Activated B cell treated with CpG ODN at 0.5 μM for 24 hours (primary cell): ENCODE measurements at regions not wholly inside any gene's neighbourhood (a gene's known extent, or its start where the extent isn't known, plus 50 kb on each side); places are given as distances from the start of the nearest gene placed in this dataset.

ENCODE experiments used
- ATAC-seq: fragments of 200-7000 bp; cut with Tn5 transposase; one replicate; pipeline ENCODE4 v1.10.0; 2021; ENCODE audit warnings: low read depth, mild to moderate bottlenecking, moderate library complexity
- CTCF ChIA-PET: fragments of 350-600 bp; sonication (Branson Sonifier 250); formaldehyde crosslinking; loops from one replicate; lab custom pipeline; 2021; ENCODE audit warnings: antibody characterized with exemption; lab: Charles Lee
- POLR2A ChIA-PET: fragments of 350-600 bp; sonication (Branson Sonifier 250); formaldehyde crosslinking; loops from one replicate; lab custom pipeline; 2021; ENCODE audit warnings: antibody characterized with exemption; lab: Charles Lee
- DNase-seq: peaks from one replicate; pipeline ENCODE4 v3.0.0; 2022
- H3K27ac Mint-ChIP-seq: one replicate; pipeline ENCODE4 v1.8.0; 2020; ENCODE audit warnings: mixed read lengths
- H3K27me3 Mint-ChIP-seq: one replicate; pipeline ENCODE4 v1.8.0; 2021; ENCODE audit warnings: mixed read lengths
- H3K36me3 Mint-ChIP-seq: one replicate; pipeline ENCODE4 v1.8.0; 2021; ENCODE audit warnings: low read depth, mixed read lengths
- H3K4me1 Mint-ChIP-seq: one replicate; pipeline ENCODE4 v1.8.0; 2021; ENCODE audit warnings: mixed read lengths
- H3K4me3 Mint-ChIP-seq: one replicate; pipeline ENCODE4 v1.8.0; 2020; ENCODE audit warnings: mild to moderate bottlenecking, mixed read lengths
- H3K9me3 Mint-ChIP-seq: one replicate; pipeline ENCODE4 v1.8.0; 2020; ENCODE audit warnings: mixed read lengths
- intact Hi-C: fragments of 100-400 bp; cut with micrococcal nuclease; formaldehyde crosslinking; loops from one replicate; pipeline ENCODE4 v1.15.1; 2024
- TF ChIP-seq, protein P1 (sequence below): fragments of 200-600 bp; IDR thresholded peaks from one replicate; pipeline ENCODE4 v1.8.0; 2022; ENCODE audit warnings: antibody characterized with exemption, mild to moderate bottlenecking

DNA sequence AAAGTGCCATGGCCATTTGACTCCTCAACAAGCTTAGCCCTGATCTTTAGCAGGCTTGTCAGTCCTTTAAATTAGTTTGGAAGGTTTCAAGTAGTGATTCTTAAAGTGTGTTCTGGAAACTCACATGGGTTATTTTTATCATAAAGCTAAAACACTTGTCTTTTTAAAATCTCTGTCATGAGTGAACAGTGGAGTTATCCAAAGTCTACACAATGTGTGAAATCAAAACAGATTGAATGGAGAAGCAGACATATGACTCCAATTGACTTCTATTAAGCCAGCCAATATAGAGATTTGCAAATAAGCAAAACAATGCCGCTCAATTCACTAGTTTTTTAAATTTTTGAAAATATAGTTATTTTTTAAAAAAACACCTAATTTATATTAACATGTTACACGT is 53.3 kb upstream of the SORCS3 start:
- TF ChIP-seq, protein P1, sequence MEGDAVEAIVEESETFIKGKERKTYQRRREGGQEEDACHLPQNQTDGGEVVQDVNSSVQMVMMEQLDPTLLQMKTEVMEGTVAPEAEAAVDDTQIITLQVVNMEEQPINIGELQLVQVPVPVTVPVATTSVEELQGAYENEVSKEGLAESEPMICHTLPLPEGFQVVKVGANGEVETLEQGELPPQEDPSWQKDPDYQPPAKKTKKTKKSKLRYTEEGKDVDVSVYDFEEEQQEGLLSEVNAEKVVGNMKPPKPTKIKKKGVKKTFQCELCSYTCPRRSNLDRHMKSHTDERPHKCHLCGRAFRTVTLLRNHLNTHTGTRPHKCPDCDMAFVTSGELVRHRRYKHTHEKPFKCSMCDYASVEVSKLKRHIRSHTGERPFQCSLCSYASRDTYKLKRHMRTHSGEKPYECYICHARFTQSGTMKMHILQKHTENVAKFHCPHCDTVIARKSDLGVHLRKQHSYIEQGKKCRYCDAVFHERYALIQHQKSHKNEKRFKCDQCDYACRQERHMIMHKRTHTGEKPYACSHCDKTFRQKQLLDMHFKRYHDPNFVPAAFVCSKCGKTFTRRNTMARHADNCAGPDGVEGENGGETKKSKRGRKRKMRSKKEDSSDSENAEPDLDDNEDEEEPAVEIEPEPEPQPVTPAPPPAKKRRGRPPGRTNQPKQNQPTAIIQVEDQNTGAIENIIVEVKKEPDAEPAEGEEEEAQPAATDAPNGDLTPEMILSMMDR = no peak
- H3K27ac Mint-ChIP-seq = no peak overlapping the region
- H3K4me1 Mint-ChIP-seq = no peaks in the 10 kb centered on the region
- H3K36me3 Mint-ChIP-seq = no peaks in the 10 kb centered on the region
- no peaks in the 10 kb centered on the region for H3K9me3 Mint-ChIP-seq
- DNase-seq (no peak), ATAC-seq (no peak)
- H3K27me3 Mint-ChIP-seq = peaks cover 13% of the 10 kb centered on the region
- no peak overlapping the region for H3K4me3 Mint-ChIP-seq
- intact Hi-C loops = no loop called here
- CTCF ChIA-PET = no interaction called here
- POLR2A ChIA-PET = no interaction called here

DNA sequence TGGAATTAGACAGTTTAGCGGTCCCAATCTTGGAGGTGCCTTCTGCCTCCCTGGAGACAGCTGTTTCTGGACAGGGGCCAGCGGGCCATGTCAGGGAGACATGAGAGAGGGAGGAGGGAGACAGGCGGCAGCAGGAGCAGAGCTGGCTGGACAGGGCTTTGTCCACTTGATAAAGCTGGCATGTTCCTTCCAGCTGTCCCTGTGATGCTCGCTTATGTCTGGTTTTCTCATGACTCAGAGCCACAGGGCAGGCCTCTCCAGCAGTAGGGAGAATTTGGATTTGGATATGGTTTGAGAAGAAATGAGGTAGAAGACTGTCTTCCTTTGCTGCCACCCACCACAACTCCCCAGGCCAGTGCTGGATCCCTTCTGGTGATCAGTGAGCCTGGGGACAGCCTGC is 51.7 kb upstream of the SORCS3 start:
- H3K27ac Mint-ChIP-seq = no peak overlapping the region
- no peak for ATAC-seq
- no peaks in the 10 kb centered on the region for H3K9me3 Mint-ChIP-seq
- no peaks in the 10 kb centered on the region for H3K4me1 Mint-ChIP-seq
- no peak for DNase-seq
- intact Hi-C loops = no loop called here
- TF ChIP-seq, protein P1 = no peak
- H3K27me3 Mint-ChIP-seq = peaks cover 11% of the 10 kb centered on the region
- H3K4me3 Mint-ChIP-seq = no peak overlapping the region
- CTCF ChIA-PET = no interaction called here
- no peaks in the 10 kb centered on the region for H3K36me3 Mint-ChIP-seq
- POLR2A ChIA-PET = no interaction called here

DNA sequence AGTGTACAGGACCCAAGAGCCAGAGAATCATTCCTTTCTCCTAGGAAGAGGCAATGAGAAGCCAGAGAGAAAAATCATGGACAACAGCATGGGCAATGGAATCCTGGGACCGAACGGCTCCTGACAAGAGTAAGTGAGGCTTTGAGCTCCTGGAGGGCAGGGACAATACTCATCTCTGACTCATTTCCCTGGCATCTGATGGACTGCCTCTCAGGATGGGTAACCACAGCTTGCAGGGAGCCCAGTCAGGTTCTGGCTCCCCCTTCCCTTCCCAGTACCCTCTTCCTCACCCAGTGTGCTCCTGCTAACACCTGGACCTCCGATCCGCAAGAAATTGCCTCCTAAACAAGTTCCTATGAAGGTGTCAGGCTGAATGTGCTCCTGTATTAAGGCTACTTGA is 51.2 kb upstream of the SORCS3 start:
- ChIA-PET CTCF (no interaction called here), POLR2A (no interaction called here)
- H3K36me3 Mint-ChIP-seq = no peaks in the 10 kb centered on the region
- no peaks in the 10 kb centered on the region for H3K9me3 Mint-ChIP-seq
- no peaks in the 10 kb centered on the region for H3K4me1 Mint-ChIP-seq
- H3K4me3 Mint-ChIP-seq = no peak overlapping the region
- TF ChIP-seq, protein P1 = no peak
- H3K27me3 Mint-ChIP-seq = peaks cover 11% of the 10 kb centered on the region
- DNase-seq = no peak
- ATAC-seq = no peak
- intact Hi-C loops = no loop called here
- no peak overlapping the region for H3K27ac Mint-ChIP-seq
